ENCODE measurements at regions not wholly inside any gene's neighbourhood (a gene's known extent, or its start where the extent isn't known, plus 50 kb on each side); places are given as distances from the start of the nearest gene placed in this dataset.
"Not testable (repeated sequence)": the region's sequence is repeated elsewhere in the genome, so short reads cannot be mapped to it uniquely, and the experiment has no call there.

DNA sequence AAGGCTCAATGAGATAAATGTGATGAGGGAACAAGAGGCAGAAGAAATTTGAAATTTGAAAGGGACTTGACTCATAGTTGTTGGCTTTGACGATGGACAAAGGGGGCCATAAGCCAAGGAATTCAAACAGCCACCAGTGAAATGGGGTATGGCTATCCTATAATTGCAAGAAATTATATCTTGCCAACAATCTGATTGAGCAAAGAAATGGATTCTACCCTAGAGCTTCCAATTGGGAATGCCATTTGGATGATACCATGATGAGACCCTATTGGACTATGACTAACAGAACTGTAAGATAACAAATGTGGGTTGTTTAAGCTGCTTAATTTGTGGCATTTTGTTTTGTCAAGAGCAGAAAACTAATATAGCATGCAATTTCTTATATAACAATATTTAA, 270.1 kb upstream of the ARSJ start:
- no peak for DNase-seq (ENCODE audit: low read depth)

DNA sequence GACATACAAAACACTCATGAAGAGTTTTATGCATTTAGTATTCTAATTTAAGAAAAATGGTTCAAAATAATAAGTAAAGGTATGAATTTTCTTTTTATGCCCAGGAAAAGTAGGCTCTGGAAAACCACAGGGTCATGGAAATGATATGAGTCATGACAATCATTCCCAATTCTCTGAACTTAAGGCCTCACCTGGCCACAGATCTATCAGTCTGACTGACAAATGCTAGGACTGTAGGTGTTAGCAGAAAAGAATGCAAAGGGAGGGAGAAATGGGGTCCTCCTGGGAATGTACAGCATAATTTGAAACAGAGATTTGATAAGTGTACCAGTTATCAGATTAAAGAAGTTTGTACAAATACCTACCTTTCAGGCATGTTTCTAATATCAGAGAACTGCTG, 270.5 kb upstream of the ARSJ start:
- no peak for DNase-seq (ENCODE audit: low read depth)

DNA sequence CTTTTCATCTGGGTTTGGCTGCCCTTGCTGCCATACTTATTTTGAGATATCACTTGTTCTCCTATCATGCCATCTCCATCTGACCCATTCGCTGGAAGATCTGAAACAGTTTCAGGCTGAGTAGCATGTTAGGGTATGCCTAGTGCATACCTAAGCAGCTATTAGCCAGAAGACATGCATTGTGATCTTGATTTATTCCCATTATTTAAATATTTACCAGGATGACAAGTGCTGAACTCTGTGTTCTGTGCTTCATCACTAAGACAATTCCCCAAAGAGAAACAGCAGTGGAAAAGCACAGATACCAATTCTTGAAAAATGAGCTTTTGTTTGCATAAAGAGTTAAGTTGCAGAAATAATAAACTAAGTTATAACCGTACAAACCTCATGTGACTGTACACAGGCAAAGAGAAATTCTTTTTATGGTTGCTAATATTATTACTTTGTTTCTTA, 271.0 kb upstream of the ARSJ start:
- DNase-seq (ENCODE audit: low read depth) = no peak

DNA sequence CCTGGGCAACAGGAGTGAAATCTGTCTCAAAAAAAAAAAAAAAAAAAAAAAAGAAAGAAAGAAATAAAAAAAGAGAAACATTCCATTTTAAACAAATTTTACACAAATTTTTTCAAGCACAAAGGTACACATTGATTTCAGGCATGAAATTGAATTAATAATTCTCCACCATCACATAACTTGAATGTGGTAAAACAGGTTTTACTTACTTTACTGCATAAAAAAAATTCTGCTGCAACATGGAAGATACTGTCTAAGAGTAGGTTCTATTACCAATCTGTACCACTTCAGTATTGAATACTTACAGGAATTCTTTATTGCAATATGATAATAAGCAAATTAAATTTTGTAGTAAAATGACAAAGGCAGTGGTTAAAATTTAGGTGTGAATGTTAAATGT, 271.6 kb upstream of the ARSJ start:
- no peak for DNase-seq (ENCODE audit: low read depth)

DNA sequence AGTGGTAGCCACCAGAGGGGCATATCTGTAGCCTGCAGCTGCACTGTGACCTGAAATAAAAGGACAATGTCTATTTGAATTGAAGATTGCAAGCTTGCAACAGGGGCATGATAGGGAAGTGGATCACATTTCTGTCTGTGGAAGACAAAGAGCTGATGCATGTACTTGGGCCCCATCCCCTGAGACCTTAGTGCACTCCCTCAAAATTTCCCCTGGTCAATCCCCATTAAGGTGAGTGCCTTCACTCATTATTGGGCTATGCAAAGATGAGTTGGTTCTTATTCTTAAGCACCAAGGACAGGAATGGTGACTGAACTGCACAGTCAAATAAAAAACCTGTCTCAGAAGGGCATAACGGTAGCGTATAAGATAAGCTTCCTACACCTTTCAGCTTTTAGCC, 273.1 kb upstream of the ARSJ start:
- no peak for DNase-seq (ENCODE audit: low read depth)

DNA sequence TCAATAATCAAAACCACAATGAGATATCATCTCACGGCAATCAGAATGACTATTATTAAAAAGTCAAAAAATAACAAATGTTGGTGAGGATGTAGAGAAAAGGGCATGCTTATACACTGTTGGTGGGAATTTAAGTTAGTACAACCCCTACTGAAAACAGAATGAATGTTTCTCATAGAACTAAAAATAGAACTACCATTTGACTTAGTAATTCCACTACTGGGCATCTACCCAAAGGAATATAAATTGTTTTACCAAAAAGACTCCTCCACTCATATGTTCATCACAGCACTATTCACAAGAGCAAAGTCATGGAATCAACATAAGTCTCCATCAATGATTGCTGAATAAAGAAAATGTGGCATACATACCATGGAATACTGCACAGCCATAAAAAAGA, 278.1 kb upstream of the ARSJ start:
- DNase-seq (ENCODE audit: low read depth) = no peak

DNA sequence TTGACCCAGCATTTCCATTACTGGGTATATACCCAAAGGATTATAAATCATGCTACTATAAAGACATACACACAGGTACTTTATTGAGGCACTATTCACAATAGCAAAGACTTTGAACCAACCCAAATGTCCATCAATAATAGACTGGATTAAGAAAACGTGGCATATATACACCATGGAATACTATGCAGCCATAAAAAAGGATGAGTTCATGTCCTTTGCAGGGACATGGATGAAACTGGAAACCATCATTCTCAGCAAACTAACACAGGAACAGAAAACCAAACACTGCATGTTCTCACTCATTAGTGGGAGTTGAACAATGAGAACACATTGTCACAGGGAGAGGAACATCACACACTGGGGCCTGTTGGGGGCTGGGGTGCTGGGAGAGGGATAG, 283.0 kb upstream of the ARSJ start:
- not testable (repeated sequence) for DNase-seq (ENCODE audit: low read depth)

DNA sequence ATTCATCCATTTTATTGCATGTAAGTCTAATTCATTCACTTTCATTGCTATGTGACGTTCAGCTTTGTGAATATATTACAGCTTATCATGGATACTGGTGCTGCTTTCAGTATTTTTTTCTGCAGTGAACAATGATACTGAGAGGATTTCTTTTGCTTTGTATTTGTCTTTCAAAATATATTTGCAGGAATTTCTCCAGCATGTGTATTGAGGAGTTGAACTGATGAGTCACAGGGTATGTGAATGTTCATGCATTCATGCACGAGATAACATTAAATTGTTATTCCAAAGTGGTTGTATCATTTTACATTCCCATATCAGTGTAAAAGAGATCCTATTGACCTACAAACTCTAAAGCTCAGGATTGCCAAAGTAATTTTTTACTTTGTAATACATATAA, 283.8 kb upstream of the ARSJ start:
- no peak for DNase-seq (ENCODE audit: low read depth)

DNA sequence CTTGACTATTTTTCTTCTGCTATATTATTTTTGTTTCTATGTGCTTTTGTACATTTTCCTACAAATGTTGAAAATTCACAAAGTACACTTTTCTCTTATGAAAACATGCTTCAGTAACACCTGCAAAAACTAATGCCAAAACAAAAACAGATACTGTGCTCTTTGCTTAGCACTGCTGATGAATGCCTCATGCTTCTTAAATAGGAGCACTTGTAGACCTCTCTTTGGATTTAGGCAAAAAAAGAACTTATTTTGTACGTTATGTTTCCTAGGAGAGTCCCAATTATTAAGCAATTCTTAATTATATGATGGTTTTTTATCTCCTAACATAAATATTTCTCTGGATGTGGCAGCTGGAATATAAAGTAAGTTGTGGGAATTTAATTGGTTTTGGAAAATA, 285.0 kb upstream of the ARSJ start:
- no peak for DNase-seq (ENCODE audit: low read depth)

DNA sequence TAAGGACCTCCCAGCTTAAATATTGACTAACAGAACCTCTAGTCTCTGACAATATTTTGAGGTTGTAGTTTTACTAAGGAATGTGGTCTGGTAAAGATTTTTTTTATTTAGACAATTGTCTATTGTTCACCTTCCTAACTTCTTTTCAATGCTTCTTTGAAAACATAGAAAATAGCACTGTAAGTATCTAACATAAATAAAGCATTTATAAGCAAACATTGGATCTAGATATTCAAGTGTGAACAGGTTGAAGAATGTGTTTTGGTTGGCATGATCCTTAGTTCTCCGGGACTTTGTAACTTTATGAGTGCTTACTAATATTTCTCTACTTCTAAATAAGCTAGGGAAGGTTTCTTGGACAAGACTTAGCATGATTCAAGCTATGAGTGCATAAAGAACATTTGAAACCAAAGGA, 285.4 kb upstream of the ARSJ start:
- no peak for DNase-seq (ENCODE audit: low read depth)

DNA sequence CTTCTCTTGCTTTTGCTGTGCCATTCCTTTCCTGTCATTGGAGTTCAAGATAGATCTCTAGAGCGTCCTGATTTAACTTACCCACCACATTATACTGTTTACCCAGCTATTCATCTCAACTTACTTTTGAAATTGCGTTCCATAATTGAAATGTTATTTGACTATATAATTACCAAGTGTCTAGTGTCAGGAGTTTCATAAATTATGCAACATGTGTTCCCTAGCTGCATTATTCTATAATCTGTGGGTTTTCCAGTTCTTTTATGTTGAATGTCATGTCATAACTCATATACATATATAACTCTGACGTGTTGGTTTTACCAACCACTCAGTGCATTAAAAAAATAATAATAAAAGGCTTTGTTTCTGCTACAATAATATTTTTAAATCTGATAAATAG, 285.9 kb upstream of the ARSJ start:
- DNase-seq (ENCODE audit: low read depth) = no peak

DNA sequence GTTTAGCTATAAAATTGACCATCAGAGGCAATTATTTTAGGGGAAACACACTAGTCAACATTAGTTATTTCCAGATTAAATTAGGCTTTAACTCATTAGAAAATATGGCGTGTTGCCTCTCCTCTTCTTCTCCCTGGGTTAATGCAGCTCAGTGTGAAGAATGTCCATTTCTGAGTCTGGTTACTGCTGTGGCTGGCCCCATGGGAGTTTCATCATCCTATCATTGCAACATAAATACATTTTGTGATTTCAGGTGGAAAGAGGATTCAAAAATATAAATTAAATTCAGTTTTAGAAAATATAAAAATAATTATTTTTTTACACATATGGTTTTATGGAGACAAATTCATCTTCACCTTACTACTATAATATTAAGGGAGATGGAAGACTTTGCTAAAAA, 288.5 kb upstream of the ARSJ start:
- DNase-seq (ENCODE audit: low read depth) = no peak

DNA sequence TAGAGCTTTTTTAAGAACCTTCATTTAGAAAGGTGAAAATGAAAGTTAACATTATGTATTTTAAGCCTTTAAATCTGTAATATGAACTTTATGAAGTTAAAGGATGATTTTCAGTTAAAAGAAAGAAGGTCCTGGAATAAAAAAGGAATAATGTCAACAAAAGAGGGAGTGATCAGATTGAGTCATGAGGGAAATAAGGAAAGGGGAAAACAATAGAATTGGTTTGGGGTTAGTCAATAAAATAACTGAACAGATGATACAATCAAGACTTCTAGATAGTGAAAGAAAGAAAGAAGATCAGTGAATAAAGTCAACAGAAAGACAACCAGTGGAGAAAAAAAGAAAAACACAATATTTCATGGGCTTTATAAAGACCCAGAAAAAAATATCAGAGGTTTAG, 291.6 kb upstream of the ARSJ start:
- DNase-seq (ENCODE audit: low read depth) = no peak

DNA sequence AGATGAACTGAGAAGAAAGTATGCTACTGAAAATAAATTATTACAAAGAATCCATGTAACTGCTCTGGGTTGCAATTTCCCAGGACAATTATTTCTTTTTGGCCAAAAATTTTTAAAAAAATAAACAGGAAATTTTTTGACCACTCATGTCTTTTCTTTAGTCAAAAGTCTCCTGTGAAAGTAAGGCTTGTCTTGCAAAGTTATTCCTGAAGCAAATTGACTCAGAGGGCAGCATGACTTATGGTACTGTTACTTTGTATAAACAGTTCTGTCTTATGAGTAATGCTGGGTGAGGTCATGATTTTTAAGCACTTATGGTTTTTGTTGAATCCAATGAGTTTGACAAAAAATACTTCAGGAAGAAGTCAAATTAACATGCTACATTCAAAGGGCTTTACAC, 292.8 kb upstream of the ARSJ start:
- no peak for DNase-seq (ENCODE audit: low read depth)

DNA sequence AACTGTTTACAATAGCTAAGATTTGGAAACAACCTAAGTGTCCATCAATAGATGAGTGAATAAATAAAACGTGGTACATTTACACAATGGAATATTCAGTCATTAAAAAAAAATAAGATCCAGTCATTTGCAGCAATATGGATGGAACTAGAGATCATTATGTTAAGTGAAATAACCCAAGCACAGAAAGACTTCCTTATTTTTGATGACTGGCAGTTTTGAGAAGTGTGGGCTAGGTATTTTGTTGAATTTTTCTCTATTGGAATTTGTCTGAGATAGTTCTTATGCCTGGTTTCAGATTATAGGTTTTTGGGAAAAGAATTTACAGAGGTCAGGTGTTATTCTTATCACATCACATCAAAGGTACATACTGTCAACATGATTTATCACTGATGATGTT, 293.8 kb upstream of the ARSJ start:
- DNase-seq (ENCODE audit: low read depth) = no peak

DNA sequence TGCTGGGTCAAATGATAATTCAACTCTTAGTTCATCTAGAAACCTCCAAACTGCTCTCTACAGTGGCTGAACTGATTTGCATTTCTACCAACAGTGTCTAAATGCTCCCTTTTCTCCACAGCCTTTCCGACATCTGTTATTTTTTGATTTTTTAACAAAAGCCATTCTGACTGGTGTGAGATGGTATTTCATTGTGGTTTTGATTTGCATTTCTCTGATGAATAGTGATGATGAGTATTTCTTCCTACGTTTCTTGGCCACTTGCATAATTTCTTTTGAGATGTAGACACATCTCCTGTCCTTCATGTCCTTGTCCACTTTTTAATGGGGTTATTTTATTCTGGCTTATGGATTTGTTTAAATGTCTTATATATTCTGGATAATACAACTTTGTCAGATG, 298.2 kb upstream of the ARSJ start:
- no peak for DNase-seq (ENCODE audit: low read depth)

DNA sequence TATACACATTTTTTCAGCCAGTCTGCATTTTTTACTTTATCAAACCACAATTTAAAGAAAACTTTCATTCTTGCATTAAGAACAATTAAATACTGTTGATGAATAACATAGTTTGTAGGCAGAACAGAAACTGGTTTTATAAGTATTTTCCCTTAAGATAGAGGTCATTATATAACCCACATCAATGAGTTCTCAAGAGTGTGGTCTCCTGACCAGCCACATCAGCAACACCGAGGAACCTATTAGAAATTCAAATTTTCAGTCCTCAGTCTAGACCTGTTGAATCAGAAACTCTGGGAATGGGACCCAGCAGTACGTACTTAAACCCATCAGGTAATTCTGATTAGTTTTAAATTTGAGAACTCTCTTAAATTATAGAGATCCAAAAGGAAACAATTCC, 299.6 kb upstream of the ARSJ start:
- no peak for DNase-seq (ENCODE audit: low read depth)

DNA sequence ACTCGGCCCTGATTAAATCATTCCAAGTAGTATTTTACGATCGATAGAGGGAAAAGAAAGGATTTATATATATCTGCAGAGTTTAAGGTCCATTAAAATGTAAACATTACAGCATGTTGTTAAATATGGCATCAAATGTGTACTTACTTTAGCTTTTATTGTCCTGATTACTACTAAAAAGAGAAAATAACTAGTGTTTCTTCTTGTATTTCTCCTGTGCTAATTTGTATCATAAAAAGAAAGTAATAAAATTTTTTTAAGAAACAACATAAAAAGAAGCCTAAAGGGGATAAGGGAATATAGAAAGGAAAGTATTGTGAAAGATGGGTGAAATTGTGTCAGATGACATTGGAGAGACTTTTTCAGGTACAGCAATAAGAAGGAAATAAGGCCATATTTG, 300.3 kb upstream of the ARSJ start:
- DNase-seq (ENCODE audit: low read depth) = no peak

DNA sequence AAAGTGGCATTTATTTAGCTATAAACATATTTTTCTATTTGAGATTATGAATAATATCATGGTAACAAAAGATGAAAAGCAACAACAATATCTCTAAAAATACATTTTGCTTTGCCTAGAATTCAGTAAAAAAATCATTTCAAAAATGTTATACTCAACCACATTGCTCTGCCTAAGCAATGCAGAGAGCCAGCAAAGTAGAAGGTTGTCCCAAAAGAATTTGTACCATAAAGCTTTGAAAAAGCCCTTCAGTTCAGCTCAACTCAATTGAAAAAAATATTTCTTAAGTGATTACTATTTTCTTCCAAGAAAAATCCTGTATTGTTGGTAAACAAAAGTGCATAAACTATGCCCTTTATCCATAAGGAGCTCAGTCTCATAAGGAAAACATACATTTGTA, 301.2 kb upstream of the ARSJ start:
- no peak for DNase-seq (ENCODE audit: low read depth)

DNA sequence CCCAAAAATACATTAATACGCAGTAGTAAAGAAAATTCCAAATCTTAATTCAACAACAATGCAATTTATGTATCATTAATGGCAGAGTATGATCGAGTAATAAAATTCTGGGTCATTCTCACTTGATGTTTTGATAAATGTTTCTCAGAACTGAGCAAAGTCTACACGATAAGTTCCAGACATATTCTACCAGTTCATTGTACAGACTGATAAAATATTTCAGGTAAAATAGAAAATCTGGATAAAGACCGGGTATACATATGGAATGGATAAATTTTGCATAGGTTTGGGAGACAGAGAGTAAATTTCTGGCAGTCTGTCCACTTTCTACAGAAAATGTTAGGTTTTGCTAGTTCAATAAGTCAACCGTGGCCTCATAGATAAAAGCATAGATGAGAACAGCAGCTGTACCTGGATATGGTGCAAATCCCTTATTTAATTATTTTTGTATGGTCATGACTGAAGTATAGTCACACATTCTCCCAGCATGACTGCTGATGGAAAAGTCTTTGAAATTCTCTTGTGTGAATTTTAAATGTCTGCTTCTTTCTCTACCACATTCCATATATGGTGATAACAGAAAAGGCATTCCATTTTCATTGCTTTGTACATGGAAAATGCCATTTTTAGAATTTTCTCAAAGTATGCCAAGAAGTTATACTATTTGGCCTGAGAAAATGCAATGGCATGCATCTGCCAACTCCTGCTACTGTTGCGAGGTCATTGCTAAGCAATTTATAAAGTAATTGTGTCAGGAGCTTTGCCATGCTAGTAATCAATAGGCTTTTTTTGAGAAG, 301.9 kb upstream of the ARSJ start:
- DNase-seq (ENCODE audit: low read depth) = no peak

DNA sequence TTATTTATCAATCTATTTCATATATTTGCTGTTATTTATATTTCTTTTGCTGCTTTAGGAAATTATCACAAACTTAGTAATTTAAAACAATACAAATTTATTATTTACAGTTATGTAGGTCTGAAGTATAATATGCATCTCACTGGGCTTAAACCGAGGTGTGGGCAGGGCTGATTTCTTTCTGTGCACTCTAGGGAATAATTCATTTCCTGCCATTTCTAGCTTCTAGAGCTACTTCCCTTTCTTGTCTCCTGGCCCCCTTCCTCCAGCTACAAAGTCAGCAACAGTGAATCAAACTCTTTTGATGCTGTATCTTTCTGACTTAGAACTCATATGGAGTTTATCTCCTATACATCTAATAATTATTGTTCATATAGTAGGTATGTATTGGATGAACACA, 303.5 kb upstream of the ARSJ start:
- no peak for DNase-seq (ENCODE audit: low read depth)

DNA sequence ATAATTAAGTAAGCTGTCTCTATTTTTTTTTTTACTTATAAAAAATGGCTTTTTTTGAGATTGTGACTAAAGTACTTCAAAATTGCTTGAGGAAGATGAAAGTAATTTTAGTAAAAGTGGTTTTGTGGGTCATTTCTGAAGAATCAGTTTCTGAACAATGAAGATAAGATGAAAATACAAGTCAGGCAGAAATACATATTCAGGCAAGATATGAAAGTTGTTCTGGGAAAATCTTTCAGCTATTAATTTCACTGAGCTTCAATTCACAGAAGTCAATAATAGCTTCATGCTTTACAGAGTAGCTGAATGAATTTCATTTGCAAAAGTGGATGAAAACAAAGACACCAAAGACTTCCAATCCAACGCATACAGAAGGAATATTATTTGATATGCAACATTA, 305.2 kb upstream of the ARSJ start:
- DNase-seq (ENCODE audit: low read depth) = no peak

DNA sequence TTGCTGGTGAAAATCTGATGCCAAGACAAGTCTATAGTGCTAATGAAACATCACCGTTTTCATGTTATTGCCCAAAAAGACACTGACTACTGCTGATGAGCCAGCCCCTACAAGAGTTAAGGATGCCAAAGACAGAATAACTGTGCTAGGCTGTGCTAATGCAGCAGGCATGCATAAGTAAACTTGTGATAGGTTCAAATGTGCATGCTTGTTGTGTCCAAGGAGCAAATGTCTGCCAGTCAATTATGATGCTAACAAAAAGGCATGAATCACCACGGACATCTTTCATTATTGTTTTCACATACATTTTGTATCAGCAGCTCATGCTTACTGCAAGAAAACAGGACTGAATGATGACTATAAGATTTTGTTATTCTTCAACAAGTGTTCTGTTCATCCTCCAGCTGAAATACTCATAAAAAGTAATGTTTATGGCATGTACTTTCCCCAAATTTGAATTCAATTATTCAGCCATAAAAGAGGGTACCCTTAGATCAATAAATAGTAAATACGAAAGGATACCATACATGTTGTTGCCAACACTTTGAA, 306.9 kb upstream of the ARSJ start:
- no peak for DNase-seq (ENCODE audit: low read depth)

DNA sequence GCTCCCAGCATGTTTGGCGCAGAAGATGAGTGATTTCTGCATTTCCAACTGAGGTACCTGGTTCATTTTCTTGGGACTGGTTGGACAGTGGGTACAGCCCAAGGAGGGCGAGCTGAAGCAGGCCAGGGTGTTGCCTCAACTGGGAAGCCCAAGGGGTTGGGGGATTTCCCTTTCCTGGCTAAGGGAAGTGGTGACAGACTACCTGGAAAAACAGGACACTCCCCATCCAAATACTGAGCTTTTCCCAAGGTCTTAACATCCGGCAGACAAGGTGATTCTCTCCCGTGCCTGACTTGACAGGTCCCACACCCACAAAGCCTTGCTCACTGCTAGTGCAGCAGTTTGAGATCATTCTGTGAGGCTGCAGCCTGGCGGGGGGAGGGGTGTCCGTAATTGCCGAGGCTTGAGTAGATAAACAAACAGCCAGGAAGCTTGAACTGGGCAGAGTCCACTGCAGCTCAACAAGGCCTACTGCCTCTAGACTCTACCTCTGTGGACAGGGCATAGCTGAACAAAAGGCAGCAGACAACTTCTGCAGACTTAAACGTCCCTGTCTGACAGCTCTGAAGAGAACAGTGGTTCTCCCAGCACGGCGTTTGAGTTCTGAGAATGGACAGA, 307.7 kb upstream of the ARSJ start:
- DNase-seq (ENCODE audit: low read depth) = no peak

Data from stimulated activated CD8-positive, alpha-beta memory T cell treated with anti-CD3 and anti-CD28 coated beads, Interleukin-15, amount 100 ng/mL, for 1 hour (primary cell).